Glutamatergic neuron (in vitro differentiated cells): ENCODE measurements at regions not wholly inside any gene's neighbourhood (a gene's known extent, or its start where the extent isn't known, plus 50 kb on each side); places are given as distances from the start of the nearest gene placed in this dataset.
A peak's percentile ranks its signal among the peaks of the same experiment; 100 is the strongest.

ENCODE experiments used
- DNase-seq: peaks from one replicate; pipeline ENCODE4 v3.0.0; 2022
- H3K27ac Mint-ChIP-seq: one replicate; pipeline ENCODE4 v1.8.0; 2020; ENCODE audit warnings: mild to moderate bottlenecking, mixed read lengths, inconsistent platforms; ENCODE audit not compliant: unreplicated experiment
- H3K27me3 Mint-ChIP-seq: one replicate; pipeline ENCODE4 v1.8.0; 2020; ENCODE audit warnings: mild to moderate bottlenecking, moderate library complexity, mixed read lengths, inconsistent platforms; ENCODE audit not compliant: unreplicated experiment
- H3K36me3 Mint-ChIP-seq: one replicate; pipeline ENCODE4 v1.8.0; 2020; ENCODE audit warnings: mild to moderate bottlenecking, mixed read lengths, inconsistent platforms; ENCODE audit not compliant: unreplicated experiment
- H3K4me1 Mint-ChIP-seq: one replicate; pipeline ENCODE4 v1.8.0; 2020; ENCODE audit warnings: mild to moderate bottlenecking, low read depth, mixed read lengths, inconsistent platforms; ENCODE audit not compliant: unreplicated experiment
- H3K4me3 Mint-ChIP-seq: one replicate; pipeline ENCODE4 v1.8.0; 2020; ENCODE audit warnings: mild to moderate bottlenecking, mixed read lengths, inconsistent platforms; ENCODE audit not compliant: unreplicated experiment
- H3K9me3 Mint-ChIP-seq: one replicate; pipeline ENCODE4 v1.8.0; 2020; ENCODE audit warnings: mild to moderate bottlenecking, moderate library complexity, mixed read lengths, inconsistent platforms; ENCODE audit not compliant: unreplicated experiment
- TF ChIP-seq, protein P1 (sequence below): fragments of 200-600 bp; sonication (generic); IDR thresholded peaks from one replicate; pipeline ENCODE4 v1.5.0; 2021; ENCODE audit not compliant: partially characterized antibody, unreplicated experiment

DNA sequence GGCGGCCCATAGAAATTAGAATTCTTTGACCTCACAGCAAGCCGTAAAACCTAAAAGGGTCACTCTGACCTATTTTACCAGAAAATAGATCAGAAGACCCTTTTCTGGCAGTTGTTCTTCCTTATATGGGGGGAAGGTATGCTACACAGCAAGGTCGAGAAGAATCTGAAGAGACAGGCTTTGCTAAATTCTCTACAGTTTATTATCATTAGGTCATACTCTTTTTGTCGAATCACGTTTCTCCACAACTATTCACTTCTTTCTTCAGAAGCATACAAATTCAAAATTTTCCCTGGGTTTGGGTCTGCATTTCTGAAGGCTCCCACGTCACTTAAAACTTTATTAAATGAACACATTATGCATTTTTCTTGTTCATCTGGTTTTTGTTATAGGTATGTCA lies 229.5 kb upstream of the GRM7 start:
- no peak overlapping the region for H3K27ac Mint-ChIP-seq
- H3K4me1 Mint-ChIP-seq, result no peaks in the 10 kb centered on the region
- no peaks in the 10 kb centered on the region for H3K9me3 Mint-ChIP-seq

GRCh38 chr3:6640907-6641306 lies 220.0 kb upstream of the GRM7 start:
- Mint-ChIP-seq H3K36me3 (no peaks in the 10 kb centered on the region), H3K4me1 (no peaks in the 10 kb centered on the region), H3K27ac (no peak overlapping the region), H3K4me3 (no peak overlapping the region), H3K9me3 (no peaks in the 10 kb centered on the region), H3K27me3 (no peaks in the 10 kb centered on the region)
- TF ChIP-seq, protein P1, sequence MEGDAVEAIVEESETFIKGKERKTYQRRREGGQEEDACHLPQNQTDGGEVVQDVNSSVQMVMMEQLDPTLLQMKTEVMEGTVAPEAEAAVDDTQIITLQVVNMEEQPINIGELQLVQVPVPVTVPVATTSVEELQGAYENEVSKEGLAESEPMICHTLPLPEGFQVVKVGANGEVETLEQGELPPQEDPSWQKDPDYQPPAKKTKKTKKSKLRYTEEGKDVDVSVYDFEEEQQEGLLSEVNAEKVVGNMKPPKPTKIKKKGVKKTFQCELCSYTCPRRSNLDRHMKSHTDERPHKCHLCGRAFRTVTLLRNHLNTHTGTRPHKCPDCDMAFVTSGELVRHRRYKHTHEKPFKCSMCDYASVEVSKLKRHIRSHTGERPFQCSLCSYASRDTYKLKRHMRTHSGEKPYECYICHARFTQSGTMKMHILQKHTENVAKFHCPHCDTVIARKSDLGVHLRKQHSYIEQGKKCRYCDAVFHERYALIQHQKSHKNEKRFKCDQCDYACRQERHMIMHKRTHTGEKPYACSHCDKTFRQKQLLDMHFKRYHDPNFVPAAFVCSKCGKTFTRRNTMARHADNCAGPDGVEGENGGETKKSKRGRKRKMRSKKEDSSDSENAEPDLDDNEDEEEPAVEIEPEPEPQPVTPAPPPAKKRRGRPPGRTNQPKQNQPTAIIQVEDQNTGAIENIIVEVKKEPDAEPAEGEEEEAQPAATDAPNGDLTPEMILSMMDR, result no peak
- no peak for DNase-seq

More for the DNA sequence above, 229.5 kb upstream of the GRM7 start:
- no peak for DNase-seq
- no peaks in the 10 kb centered on the region for H3K27me3 Mint-ChIP-seq
- TF ChIP-seq, protein P1, result no peak
- H3K36me3 Mint-ChIP-seq, result no peaks in the 10 kb centered on the region
- no peak overlapping the region for H3K4me3 Mint-ChIP-seq

- Mint-ChIP-seq H3K4me3 (no peak overlapping the region), H3K36me3 (no peaks in the 10 kb centered on the region), H3K9me3 (no peaks in the 10 kb centered on the region), H3K27ac (no peak overlapping the region), H3K27me3 (no peaks in the 10 kb centered on the region), H3K4me1 (no peaks in the 10 kb centered on the region)
- DNase-seq, result peak; percentile 36
- TF ChIP-seq, protein P1, result no peak
Measured at GRCh38 chr3:6644070-6644929, 216.6 kb upstream of the GRM7 start.

- no peak for DNase-seq
- Mint-ChIP-seq H3K27ac (no peak overlapping the region), H3K27me3 (peaks cover 2% of the 10 kb centered on the region), H3K9me3 (peaks cover 5% of the 10 kb centered on the region), H3K36me3 (peaks cover 11% of the 10 kb centered on the region), H3K4me3 (no peak overlapping the region), H3K4me1 (no peaks in the 10 kb centered on the region)
- TF ChIP-seq, protein P1, result no peak
Measured at GRCh38 chr3:6654670-6655069, 206.2 kb upstream of the GRM7 start.

DNA sequence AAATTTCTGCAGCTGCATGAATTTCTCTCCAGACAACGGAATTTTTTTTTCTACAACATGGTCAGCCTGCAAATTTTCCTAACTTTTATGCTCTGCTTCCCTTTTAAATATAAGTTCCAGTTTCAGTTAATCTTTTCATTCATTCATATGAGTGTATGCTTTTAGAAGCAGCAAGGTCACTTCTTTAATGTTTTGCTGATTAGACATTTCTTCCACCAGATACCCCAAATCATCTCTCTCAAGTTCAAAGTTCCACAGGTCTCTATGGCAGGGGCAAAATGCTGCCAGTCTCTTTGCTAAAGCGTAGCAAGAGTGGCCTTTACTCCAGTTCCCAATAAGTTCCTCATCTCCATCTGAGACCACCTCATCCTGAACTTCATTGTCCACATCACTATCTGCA lies 205.6 kb upstream of the GRM7 start:
- TF ChIP-seq, protein P1, result no peak
- Mint-ChIP-seq H3K27ac (no peak overlapping the region), H3K27me3 (peaks cover 2% of the 10 kb centered on the region), H3K36me3 (peaks cover 11% of the 10 kb centered on the region), H3K4me3 (no peak overlapping the region), H3K9me3 (peaks cover 5% of the 10 kb centered on the region), H3K4me1 (no peaks in the 10 kb centered on the region)
- DNase-seq, result no peak
